ENCODE measurements at regions not wholly inside any gene's neighbourhood (a gene's known extent, or its start where the extent isn't known, plus 50 kb on each side); places are given as distances from the start of the nearest gene placed in this dataset.

DNA sequence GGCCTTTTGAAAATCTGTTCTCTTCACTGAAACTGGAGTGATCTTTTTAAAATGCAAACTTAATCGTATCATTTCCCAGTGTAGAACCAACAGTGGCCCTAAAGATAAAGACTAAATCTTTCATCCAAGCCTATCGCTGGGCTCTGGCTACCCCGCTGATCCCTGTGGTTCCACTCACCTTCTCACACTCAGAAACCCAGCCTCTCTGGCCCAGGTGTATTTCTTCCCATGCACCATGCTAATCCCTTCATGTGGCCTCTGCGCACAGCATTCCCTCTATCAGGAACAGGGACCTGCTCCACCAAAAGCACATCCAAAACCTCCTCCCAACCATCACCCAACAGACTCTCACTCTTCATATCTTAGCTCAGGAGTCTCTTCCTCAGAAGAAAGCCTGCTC is 214.1 kb upstream of the DAPK1 start:
- no peak for DNase-seq (ENCODE audit: low read depth)

GRCh38 chr9:87285183-87285850 is 212.3 kb upstream of the DAPK1 start:
- DNase-seq (ENCODE audit: low read depth), result no peak

GRCh38 chr9:87286506-87286905 is 211.2 kb upstream of the DAPK1 start:
- no peak for DNase-seq (ENCODE audit: low read depth)

DNA sequence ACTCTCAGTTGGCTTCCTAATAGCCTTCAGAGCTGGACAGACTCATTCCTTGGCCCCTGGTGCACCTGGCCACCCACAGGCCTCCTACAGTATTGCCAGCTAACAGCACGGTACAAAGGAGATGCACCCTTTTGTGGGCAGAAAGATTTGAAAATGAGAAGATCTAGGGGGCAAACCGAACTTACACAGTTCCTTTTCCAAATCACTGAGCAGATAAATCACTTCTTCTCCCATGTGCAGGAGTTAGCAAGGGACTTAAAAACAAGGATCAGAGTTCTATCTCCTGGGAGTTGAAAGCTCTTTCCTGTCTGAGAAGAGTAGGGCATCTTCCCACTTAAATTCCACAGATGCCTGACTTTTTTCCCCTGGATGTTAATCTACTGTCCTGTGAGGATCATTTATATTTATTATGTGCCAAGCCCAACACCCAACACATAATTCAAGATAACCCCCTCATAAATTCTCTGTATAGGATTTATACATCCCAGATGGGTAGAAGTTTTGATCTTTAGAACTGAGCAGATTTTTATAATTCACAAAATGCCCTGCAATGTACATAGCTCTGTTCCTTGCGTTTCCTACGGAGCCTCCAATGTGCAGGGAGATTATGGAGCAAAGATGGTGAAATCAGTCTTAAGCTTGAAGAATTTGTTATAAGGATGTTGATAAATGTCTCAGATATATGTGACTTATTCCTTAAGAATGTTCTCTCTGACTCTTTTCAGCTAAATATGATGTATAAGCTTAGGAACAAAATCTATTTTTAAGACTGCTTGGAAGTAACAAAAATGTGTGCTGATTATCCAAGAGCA is 207.2 kb upstream of the DAPK1 start:
- peak; percentile 61 for DNase-seq (ENCODE audit: low read depth)

- no peak for DNase-seq (ENCODE audit: low read depth)
Measured at GRCh38 chr9:87292449-87293191, 205.0 kb upstream of the DAPK1 start.

GRCh38 chr9:87294126-87294525 is 203.5 kb upstream of the DAPK1 start:
- no peak for DNase-seq (ENCODE audit: low read depth)

- no peak for DNase-seq (ENCODE audit: low read depth)
Measured at GRCh38 chr9:87300915-87301314, 196.8 kb upstream of the DAPK1 start.

GRCh38 chr9:87301371-87301770 is 196.3 kb upstream of the DAPK1 start:
- DNase-seq (ENCODE audit: low read depth), result no peak

GRCh38 chr9:87305151-87305550 is 192.5 kb upstream of the DAPK1 start:
- DNase-seq (ENCODE audit: low read depth), result no peak

- no peak for DNase-seq (ENCODE audit: low read depth)
Measured at GRCh38 chr9:87306006-87306405, 191.7 kb upstream of the DAPK1 start.

DNA sequence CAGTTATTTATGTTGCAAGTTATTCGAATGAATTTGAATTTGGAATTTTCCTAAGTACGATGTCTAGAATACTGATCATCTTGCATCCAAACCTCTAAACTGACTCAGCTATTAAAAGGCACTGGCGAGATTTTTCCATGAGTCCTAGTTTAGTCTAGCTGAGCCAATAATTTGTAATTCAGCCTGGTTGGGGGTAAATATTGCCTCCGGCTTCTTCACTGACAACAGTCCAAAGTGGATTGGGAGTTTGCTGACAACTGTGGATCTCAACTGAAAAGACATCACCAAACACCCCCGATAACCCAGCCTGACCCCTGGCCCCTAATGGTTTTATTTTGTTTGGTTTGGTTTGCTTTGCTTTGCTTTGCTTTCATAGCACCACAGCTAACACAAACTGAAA is 189.8 kb upstream of the DAPK1 start:
- DNase-seq (ENCODE audit: low read depth), result no peak

- DNase-seq (ENCODE audit: low read depth), result no peak
Measured at GRCh38 chr9:87309236-87309635, 188.4 kb upstream of the DAPK1 start.

DNA sequence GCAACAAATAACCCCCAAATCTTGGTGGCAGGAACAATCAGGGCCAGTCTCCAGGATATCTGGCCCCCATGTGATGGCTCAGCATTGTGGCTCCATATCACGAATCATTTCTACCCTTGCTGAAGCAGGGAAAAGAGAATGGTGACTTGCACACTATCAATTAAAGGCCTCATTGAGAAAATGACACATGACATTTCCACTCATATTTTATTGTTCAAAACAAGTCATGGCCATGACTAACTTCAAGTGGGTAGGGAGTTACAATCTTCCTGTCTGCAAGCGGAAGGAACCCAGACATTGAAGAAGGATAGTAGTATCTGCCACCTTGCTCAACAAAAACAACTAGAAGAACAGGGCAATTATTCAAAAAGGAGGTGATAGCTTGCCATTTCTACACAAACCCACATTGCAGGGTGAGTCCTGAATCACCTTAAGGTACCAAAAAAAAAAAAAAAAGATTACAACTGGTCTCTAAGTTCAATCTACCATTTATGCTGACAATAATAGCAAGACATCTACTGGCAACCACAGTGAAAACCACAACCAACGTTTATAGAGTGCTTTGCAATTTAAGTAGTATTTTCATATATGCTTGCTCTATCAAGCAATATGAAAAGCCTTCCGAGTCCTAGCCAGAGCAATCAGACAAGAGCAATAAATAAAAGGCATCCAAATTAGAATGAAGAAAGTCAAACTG is 186.7 kb upstream of the DAPK1 start:
- no peak for DNase-seq (ENCODE audit: low read depth)

- DNase-seq (ENCODE audit: low read depth), result no peak
Measured at GRCh38 chr9:87319656-87320055, 178.0 kb upstream of the DAPK1 start.

- no peak for DNase-seq (ENCODE audit: low read depth)
Measured at GRCh38 chr9:87320146-87320884, 177.4 kb upstream of the DAPK1 start.

- peak; percentile 57 for DNase-seq (ENCODE audit: low read depth)
Measured at GRCh38 chr9:87322840-87323635, 174.6 kb upstream of the DAPK1 start.

GRCh38 chr9:87323928-87324327 is 173.7 kb upstream of the DAPK1 start:
- no peak for DNase-seq (ENCODE audit: low read depth)

DNA sequence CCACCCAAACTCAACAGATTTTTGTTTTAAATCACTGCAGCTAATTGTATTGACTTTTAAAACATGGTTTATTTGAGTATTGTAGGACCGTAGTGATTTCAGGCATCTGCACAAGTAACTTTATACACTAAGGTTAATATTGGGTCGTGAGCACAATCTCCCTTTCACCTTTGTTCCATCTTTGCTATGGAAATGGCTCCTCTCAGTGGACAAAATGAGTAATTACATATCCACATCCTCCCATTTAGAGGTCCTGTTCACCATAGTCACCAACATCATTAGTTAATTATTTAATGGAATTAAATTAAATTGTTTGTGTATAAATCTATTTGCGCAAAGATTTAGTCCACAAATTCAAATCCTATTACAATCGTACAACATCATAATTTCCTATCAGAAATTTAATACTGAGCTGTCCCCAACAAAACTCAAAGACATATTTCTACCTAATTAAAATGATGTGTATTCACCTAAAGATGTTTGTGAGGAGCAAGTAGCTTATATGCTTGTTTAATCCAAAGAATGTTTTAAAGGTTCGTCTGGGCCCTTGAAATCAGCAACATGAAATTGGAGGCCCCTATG is 173.0 kb upstream of the DAPK1 start:
- DNase-seq (ENCODE audit: low read depth), result no peak

DNA sequence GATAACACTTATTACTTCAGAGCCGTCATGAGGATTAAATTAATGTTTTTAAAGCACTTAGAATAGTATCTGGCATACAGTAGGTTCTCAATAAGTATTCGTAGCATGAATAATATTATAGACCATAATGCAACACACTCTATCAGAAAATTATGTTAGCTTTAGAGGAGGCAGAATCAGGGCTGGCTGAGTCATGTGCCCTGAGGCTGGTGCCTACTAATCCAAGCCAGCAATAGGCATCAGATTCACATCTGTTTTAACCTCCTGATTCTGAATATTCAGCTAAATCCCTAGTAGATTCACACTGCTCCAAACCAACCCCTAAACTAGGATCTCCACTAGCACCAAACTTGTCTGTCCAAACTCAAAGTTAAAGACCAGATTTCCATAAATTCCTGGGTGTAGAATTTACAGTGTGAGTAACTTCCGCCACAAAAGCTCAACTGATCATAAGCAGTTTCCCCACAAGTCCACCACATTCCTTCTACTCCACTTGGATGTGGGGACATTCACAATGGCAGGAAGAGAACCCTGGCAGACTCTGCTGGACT is 170.0 kb upstream of the DAPK1 start:
- DNase-seq (ENCODE audit: low read depth), result no peak

GRCh38 chr9:87333802-87334201 is 163.9 kb upstream of the DAPK1 start:
- no peak for DNase-seq (ENCODE audit: low read depth)

Measured in GM04503 (cell line).